ENCODE measurements at regions not wholly inside any gene's neighbourhood (a gene's known extent, or its start where the extent isn't known, plus 50 kb on each side); places are given as distances from the start of the nearest gene placed in this dataset.

GRCh38 chr12:41769810-41770209, 374.9 kb downstream of the GXYLT1 start:
- TF ChIP-seq CTCF (IDR thresholded peaks at IDR 0.05 in 8 of 11, conservative IDR thresholded peaks at IDR 0.05 in 3 of 11) (no peak), POLR2AphosphoS5 (IDR thresholded peaks at IDR 0.05) (no peak), POLR2A (IDR thresholded peaks at IDR 0.05) (no peak)
